Panc1 (cell line): ENCODE measurements at regions not wholly inside any gene's neighbourhood (a gene's known extent, or its start where the extent isn't known, plus 50 kb on each side); places are given as distances from the start of the nearest gene placed in this dataset.

Experiments
- ATAC-seq: fragments of 200-7000 bp; cut with Tn5 transposase; 2 replicates; pipeline ENCODE4 v1.9.1; 2020; ENCODE audit warnings: mild to moderate bottlenecking, moderate library complexity
- BruUV-seq: library from RNA; stranded (reverse); fragments of 400-500 nt; replicated peaks from 2 replicates; lab custom pipeline; 2021; lab: Mats Ljungman, UMichigan
- CTCF ChIA-PET: fragments of 300-600 bp; sonication (Branson Sonifier 250); formaldehyde crosslinking; loops from one replicate; lab custom pipeline; 2022; ENCODE audit warnings: antibody characterized with exemption; lab: Charles Lee
- POLR2A ChIA-PET: fragments of 300-600 bp; sonication (Branson Sonifier 250); formaldehyde crosslinking; loops from one replicate; lab custom pipeline; 2022; ENCODE audit warnings: antibody characterized with exemption; lab: Charles Lee
- DNase-seq: peaks from one replicate; pipeline ENCODE4 v3.0.0-alpha.2; 2010; ENCODE audit warnings: low read depth, low spot score
- H3K27ac ChIP-seq: 2 replicates; pipeline ENCODE4 v1.5.1; 2011; ENCODE audit warnings: mild to moderate bottlenecking, low read length, inconsistent platforms
- H3K27me3 ChIP-seq: fragments of 200-500 bp; sonication (Bioruptor generic); 2 replicates; pipeline ENCODE4 v1.6.0; 2014; ENCODE audit warnings: low read length, inconsistent platforms; ENCODE audit not compliant: control insufficient read depth, insufficient read depth
- H3K36me3 ChIP-seq: fragments of 200-500 bp; sonication (Bioruptor generic); 2 replicates; pipeline ENCODE4 v1.5.1; 2014; ENCODE audit warnings: inconsistent platforms, mild to moderate bottlenecking, low read length, moderate library complexity; ENCODE audit not compliant: control insufficient read depth, insufficient read depth
- H3K4me1 ChIP-seq: 2 replicates; pipeline ENCODE4 v1.5.1; 2011; ENCODE audit warnings: inconsistent platforms, mild to moderate bottlenecking, low read length, moderate library complexity; ENCODE audit not compliant: control insufficient read depth, insufficient read depth
- H3K4me3 ChIP-seq, 2 experiments: 2 replicates each; pipeline ENCODE4 v1.5.1; 2011 to 2012; ENCODE audit warnings: low read depth in 2 of 2, low read length in 2 of 2, mild to moderate bottlenecking in 2 of 2, inconsistent platforms in 1 of 2, moderate library complexity in 1 of 2
- H3K9me3 ChIP-seq: fragments of 200-500 bp; sonication (Bioruptor generic); 2 replicates; pipeline ENCODE4 v1.5.1; 2014; ENCODE audit warnings: low read depth, mild to moderate bottlenecking, inconsistent platforms, low read length, moderate library complexity; ENCODE audit not compliant: control insufficient read depth, insufficient read depth
- POLR2AphosphoS5 ChIP-seq: IDR thresholded peaks from 2 replicates; pipeline ENCODE4 v1.6.1; 2012; ENCODE audit warnings: mild to moderate bottlenecking, low read depth, low read length, moderate library complexity
- SIN3A ChIP-seq: IDR thresholded peaks from 2 replicates; pipeline ENCODE4 v1.6.1; 2012; ENCODE audit warnings: low read depth, mild to moderate bottlenecking, low read length, moderate library complexity, borderline replicate concordance; ENCODE audit not compliant: insufficient read depth
- TCF7L2 ChIP-seq: IDR thresholded peaks from 2 replicates; pipeline ENCODE4 v1.6.1; 2011; ENCODE audit warnings: mild to moderate bottlenecking, low read depth, low read length, inconsistent platforms
- in situ Hi-C: cut with HindIII; loops from 2 replicates; pipeline ENCODE4 v1.10.0; 2016; ENCODE audit warnings: low sequenced_read_pairs, low pct_unique_long_range_greater_than_20kb
- intact Hi-C: fragments of 100-400 bp; cut with micrococcal nuclease; formaldehyde crosslinking; loops from one replicate; pipeline ENCODE4 v1.10.0; 2022; ENCODE audit not compliant: unreplicated experiment
- TF ChIP-seq, protein P1 (sequence below): fragments of 450-650 bp; IDR thresholded peaks from 2 replicates; pipeline ENCODE4 v1.5.1; 2017; ENCODE audit warnings: mild to moderate bottlenecking
- TF ChIP-seq, protein P2 (sequence below), 2 experiments: IDR thresholded peaks; 2 replicates each; pipeline ENCODE4 v1.6.1; 2011 to 2012; ENCODE audit warnings: low read depth in 2 of 2, control low read depth in 1 of 2, low read length in 1 of 2, mild to moderate bottlenecking in 1 of 2, moderate library complexity in 1 of 2; ENCODE audit not compliant: insufficient read depth in 1 of 2

DNA sequence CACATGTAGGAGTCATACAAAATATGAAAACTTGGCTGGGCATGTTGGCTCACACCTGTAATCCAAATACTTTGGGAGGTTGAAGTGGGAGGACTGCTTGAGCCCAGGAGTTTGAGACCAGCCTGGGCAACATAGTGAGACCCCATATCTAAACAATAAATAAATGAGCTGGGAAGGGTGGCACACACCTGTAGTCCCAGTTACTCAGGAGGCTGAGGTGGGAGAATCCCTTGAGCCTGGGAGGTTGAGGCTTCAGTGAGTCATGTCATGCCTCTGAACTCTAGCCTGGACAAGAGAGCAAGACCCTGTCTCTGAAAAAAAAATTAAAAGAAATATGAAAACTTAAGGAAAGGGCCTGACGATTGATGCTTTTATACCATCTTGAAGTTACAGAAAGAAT is 112.4 kb upstream of the RAI14 start:
- DNase-seq: no peak
- no peaks in the 10 kb centered on the region for H3K27me3 ChIP-seq

GRCh38 chr5:34544403-34544802 is 111.7 kb upstream of the RAI14 start:
- no TSS peak for BruUV-seq
- H3K4me1 ChIP-seq: no peaks in the 10 kb centered on the region
- H3K4me3 ChIP-seq: no peak overlapping the region
- intact Hi-C loops: no loop called here
- DNase-seq (no peak), ATAC-seq (no peak)
- no peaks in the 10 kb centered on the region for H3K36me3 ChIP-seq
- ChIA-PET CTCF (no interaction called here), POLR2A (no interaction called here)
- no peak overlapping the region for H3K27ac ChIP-seq
- in situ Hi-C loops: no loop called here
- no peaks in the 10 kb centered on the region for H3K27me3 ChIP-seq
- TF ChIP-seq, protein P1, sequence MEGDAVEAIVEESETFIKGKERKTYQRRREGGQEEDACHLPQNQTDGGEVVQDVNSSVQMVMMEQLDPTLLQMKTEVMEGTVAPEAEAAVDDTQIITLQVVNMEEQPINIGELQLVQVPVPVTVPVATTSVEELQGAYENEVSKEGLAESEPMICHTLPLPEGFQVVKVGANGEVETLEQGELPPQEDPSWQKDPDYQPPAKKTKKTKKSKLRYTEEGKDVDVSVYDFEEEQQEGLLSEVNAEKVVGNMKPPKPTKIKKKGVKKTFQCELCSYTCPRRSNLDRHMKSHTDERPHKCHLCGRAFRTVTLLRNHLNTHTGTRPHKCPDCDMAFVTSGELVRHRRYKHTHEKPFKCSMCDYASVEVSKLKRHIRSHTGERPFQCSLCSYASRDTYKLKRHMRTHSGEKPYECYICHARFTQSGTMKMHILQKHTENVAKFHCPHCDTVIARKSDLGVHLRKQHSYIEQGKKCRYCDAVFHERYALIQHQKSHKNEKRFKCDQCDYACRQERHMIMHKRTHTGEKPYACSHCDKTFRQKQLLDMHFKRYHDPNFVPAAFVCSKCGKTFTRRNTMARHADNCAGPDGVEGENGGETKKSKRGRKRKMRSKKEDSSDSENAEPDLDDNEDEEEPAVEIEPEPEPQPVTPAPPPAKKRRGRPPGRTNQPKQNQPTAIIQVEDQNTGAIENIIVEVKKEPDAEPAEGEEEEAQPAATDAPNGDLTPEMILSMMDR: no peak
- no peak for TF ChIP-seq TCF7L2
- no peak for TF ChIP-seq SIN3A
- TF ChIP-seq, protein P2, sequence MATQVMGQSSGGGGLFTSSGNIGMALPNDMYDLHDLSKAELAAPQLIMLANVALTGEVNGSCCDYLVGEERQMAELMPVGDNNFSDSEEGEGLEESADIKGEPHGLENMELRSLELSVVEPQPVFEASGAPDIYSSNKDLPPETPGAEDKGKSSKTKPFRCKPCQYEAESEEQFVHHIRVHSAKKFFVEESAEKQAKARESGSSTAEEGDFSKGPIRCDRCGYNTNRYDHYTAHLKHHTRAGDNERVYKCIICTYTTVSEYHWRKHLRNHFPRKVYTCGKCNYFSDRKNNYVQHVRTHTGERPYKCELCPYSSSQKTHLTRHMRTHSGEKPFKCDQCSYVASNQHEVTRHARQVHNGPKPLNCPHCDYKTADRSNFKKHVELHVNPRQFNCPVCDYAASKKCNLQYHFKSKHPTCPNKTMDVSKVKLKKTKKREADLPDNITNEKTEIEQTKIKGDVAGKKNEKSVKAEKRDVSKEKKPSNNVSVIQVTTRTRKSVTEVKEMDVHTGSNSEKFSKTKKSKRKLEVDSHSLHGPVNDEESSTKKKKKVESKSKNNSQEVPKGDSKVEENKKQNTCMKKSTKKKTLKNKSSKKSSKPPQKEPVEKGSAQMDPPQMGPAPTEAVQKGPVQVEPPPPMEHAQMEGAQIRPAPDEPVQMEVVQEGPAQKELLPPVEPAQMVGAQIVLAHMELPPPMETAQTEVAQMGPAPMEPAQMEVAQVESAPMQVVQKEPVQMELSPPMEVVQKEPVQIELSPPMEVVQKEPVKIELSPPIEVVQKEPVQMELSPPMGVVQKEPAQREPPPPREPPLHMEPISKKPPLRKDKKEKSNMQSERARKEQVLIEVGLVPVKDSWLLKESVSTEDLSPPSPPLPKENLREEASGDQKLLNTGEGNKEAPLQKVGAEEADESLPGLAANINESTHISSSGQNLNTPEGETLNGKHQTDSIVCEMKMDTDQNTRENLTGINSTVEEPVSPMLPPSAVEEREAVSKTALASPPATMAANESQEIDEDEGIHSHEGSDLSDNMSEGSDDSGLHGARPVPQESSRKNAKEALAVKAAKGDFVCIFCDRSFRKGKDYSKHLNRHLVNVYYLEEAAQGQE (IDR thresholded peaks at IDR 0.05; ENCODE audit: insufficient read depth in 1 of 2, low read depth in 2 of 2, low read length in 1 of 2): no peak
- TF ChIP-seq POLR2AphosphoS5: no peak
- H3K9me3 ChIP-seq: peaks cover 15% of the 10 kb centered on the region; the same call in 1 of the 2 replicates

More for the DNA sequence above, 112.4 kb upstream of the RAI14 start:
- Histone ChIP-seq H3K4me3 (no peak overlapping the region), H3K27ac (no peak overlapping the region), H3K4me1 (no peaks in the 10 kb centered on the region), H3K9me3 (peaks cover 15% of the 10 kb centered on the region; the same call in 1 of the 2 replicates), H3K36me3 (no peaks in the 10 kb centered on the region)
- no TSS peak for BruUV-seq
- TF ChIP-seq SIN3A: no peak
- no peak for TF ChIP-seq POLR2AphosphoS5
- TF ChIP-seq, protein P1: no peak
- TF ChIP-seq TCF7L2: no peak
- TF ChIP-seq, protein P2 (IDR thresholded peaks at IDR 0.05; ENCODE audit: insufficient read depth in 1 of 2, low read depth in 2 of 2, low read length in 1 of 2): no peak
- POLR2A ChIA-PET: no interaction called here
- intact Hi-C loops: no loop called here
- in situ Hi-C loops: no loop called here
- ATAC-seq: no peak
- CTCF ChIA-PET: no interaction called here
